ENCODE measurements at regions not wholly inside any gene's neighbourhood (a gene's known extent, or its start where the extent isn't known, plus 50 kb on each side); places are given as distances from the start of the nearest gene placed in this dataset.

- H3K4me1 Mint-ChIP-seq: no peaks in the 10 kb centered on the region
- peaks cover 2% of the 10 kb centered on the region for H3K27me3 Mint-ChIP-seq
Measured at GRCh38 chr11:123378096-123378495, 52.0 kb upstream of the GRAMD1B start.

GRCh38 chr11:123377355-123377754 is 52.7 kb upstream of the GRAMD1B start:
- Mint-ChIP-seq H3K27me3 (no peaks in the 10 kb centered on the region), H3K27ac (no peak overlapping the region), H3K4me3 (no peak overlapping the region), H3K36me3 (no peaks in the 10 kb centered on the region), H3K4me1 (no peaks in the 10 kb centered on the region), H3K9me3 (no peaks in the 10 kb centered on the region)
- no peak for DNase-seq (ENCODE audit: low spot score in 2 of 2)
- no peak for ATAC-seq (ENCODE audit: low read depth)

More at GRCh38 chr11:123378096-123378495, 52.0 kb upstream of the GRAMD1B start:
- Mint-ChIP-seq H3K27ac (no peak overlapping the region), H3K36me3 (no peaks in the 10 kb centered on the region), H3K9me3 (no peaks in the 10 kb centered on the region), H3K4me3 (no peak overlapping the region)
- no peak for DNase-seq (ENCODE audit: low spot score in 2 of 2)
- no peak for ATAC-seq (ENCODE audit: low read depth)

GRCh38 chr11:123375832-123376231 is 54.2 kb upstream of the GRAMD1B start:
- DNase-seq (ENCODE audit: low spot score in 2 of 2) (no peak), ATAC-seq (ENCODE audit: low read depth) (no peak)
- Mint-ChIP-seq H3K9me3 (no peaks in the 10 kb centered on the region), H3K27me3 (no peaks in the 10 kb centered on the region), H3K4me1 (no peaks in the 10 kb centered on the region), H3K27ac (no peak overlapping the region), H3K4me3 (no peak overlapping the region), H3K36me3 (no peaks in the 10 kb centered on the region)

GRCh38 chr11:123374622-123374968 is 55.5 kb upstream of the GRAMD1B start:
- Mint-ChIP-seq H3K4me1 (no peaks in the 10 kb centered on the region), H3K36me3 (no peaks in the 10 kb centered on the region), H3K9me3 (no peaks in the 10 kb centered on the region), H3K27ac (no peak overlapping the region), H3K27me3 (no peaks in the 10 kb centered on the region), H3K4me3 (no peak overlapping the region)
- ATAC-seq (ENCODE audit: low read depth) (no peak), DNase-seq (ENCODE audit: low spot score in 2 of 2) (no peak)

- H3K36me3 Mint-ChIP-seq: no peaks in the 10 kb centered on the region
- H3K27me3 Mint-ChIP-seq: no peaks in the 10 kb centered on the region
- DNase-seq (ENCODE audit: low spot score in 2 of 2): no peak
- H3K9me3 Mint-ChIP-seq: no peaks in the 10 kb centered on the region
- H3K4me1 Mint-ChIP-seq: no peaks in the 10 kb centered on the region
- no peak overlapping the region for H3K27ac Mint-ChIP-seq
- H3K4me3 Mint-ChIP-seq: no peak overlapping the region
- ATAC-seq (ENCODE audit: low read depth): no peak
Measured at GRCh38 chr11:123373754-123374621, 56.1 kb upstream of the GRAMD1B start.

- Mint-ChIP-seq H3K27ac (no peak overlapping the region), H3K9me3 (no peaks in the 10 kb centered on the region), H3K36me3 (no peaks in the 10 kb centered on the region), H3K4me1 (no peaks in the 10 kb centered on the region), H3K27me3 (peaks cover 2% of the 10 kb centered on the region), H3K4me3 (no peak overlapping the region)
- ATAC-seq (ENCODE audit: low read depth) (no peak), DNase-seq (ENCODE audit: low spot score in 2 of 2) (no peak)
Measured at GRCh38 chr11:123371506-123372297, 58.4 kb upstream of the GRAMD1B start.

GRCh38 chr11:123366924-123367323 is 63.1 kb upstream of the GRAMD1B start:
- H3K4me1 Mint-ChIP-seq: peaks cover 4% of the 10 kb centered on the region
- no peak overlapping the region for H3K4me3 Mint-ChIP-seq
- no peak overlapping the region for H3K27ac Mint-ChIP-seq
- DNase-seq (ENCODE audit: low spot score in 2 of 2): no peak
- H3K36me3 Mint-ChIP-seq: no peaks in the 10 kb centered on the region
- peaks cover 8% of the 10 kb centered on the region for H3K27me3 Mint-ChIP-seq
- ATAC-seq (ENCODE audit: low read depth): no peak
- no peaks in the 10 kb centered on the region for H3K9me3 Mint-ChIP-seq

GRCh38 chr11:123365955-123366354 is 64.1 kb upstream of the GRAMD1B start:
- H3K27ac Mint-ChIP-seq: no peak overlapping the region
- H3K4me1 Mint-ChIP-seq: peaks cover 4% of the 10 kb centered on the region
- ATAC-seq (ENCODE audit: low read depth) (no peak), DNase-seq (ENCODE audit: low spot score in 2 of 2) (no peak)
- no peak overlapping the region for H3K4me3 Mint-ChIP-seq
- no peaks in the 10 kb centered on the region for H3K9me3 Mint-ChIP-seq
- peaks cover 12% of the 10 kb centered on the region for H3K27me3 Mint-ChIP-seq
- no peaks in the 10 kb centered on the region for H3K36me3 Mint-ChIP-seq

- peaks cover 4% of the 10 kb centered on the region for H3K4me1 Mint-ChIP-seq
- ATAC-seq (ENCODE audit: low read depth) (no peak), DNase-seq (ENCODE audit: low spot score in 2 of 2) (no peak)
- H3K36me3 Mint-ChIP-seq: no peaks in the 10 kb centered on the region
- H3K27me3 Mint-ChIP-seq: peaks cover 18% of the 10 kb centered on the region
- H3K27ac Mint-ChIP-seq: no peak overlapping the region
- no peak overlapping the region for H3K4me3 Mint-ChIP-seq
- no peaks in the 10 kb centered on the region for H3K9me3 Mint-ChIP-seq
Measured at GRCh38 chr11:123364080-123364479, 66.0 kb upstream of the GRAMD1B start.

GRCh38 chr11:123363556-123363955 is 66.5 kb upstream of the GRAMD1B start:
- DNase-seq (ENCODE audit: low spot score in 2 of 2) (no peak), ATAC-seq (ENCODE audit: low read depth) (no peak)
- no peak overlapping the region for H3K27ac Mint-ChIP-seq
- peaks cover 18% of the 10 kb centered on the region for H3K27me3 Mint-ChIP-seq
- no peaks in the 10 kb centered on the region for H3K36me3 Mint-ChIP-seq
- H3K9me3 Mint-ChIP-seq: no peaks in the 10 kb centered on the region
- H3K4me3 Mint-ChIP-seq: no peak overlapping the region
- peaks cover 4% of the 10 kb centered on the region for H3K4me1 Mint-ChIP-seq

- peaks cover 7% of the 10 kb centered on the region for H3K4me1 Mint-ChIP-seq
- no peaks in the 10 kb centered on the region for H3K36me3 Mint-ChIP-seq
- no peaks in the 10 kb centered on the region for H3K9me3 Mint-ChIP-seq
- ATAC-seq (ENCODE audit: low read depth) (no peak), DNase-seq (ENCODE audit: low spot score in 2 of 2) (no peak)
- no peak overlapping the region for H3K4me3 Mint-ChIP-seq
- H3K27ac Mint-ChIP-seq: no peak overlapping the region
- peaks cover 21% of the 10 kb centered on the region for H3K27me3 Mint-ChIP-seq
Measured at GRCh38 chr11:123362941-123363340, 67.1 kb upstream of the GRAMD1B start.

GRCh38 chr11:123362186-123362585 is 67.9 kb upstream of the GRAMD1B start:
- Mint-ChIP-seq H3K27ac (no peak overlapping the region), H3K4me1 (peaks cover 9% of the 10 kb centered on the region), H3K4me3 (no peak overlapping the region), H3K9me3 (no peaks in the 10 kb centered on the region), H3K27me3 (peaks cover 22% of the 10 kb centered on the region), H3K36me3 (no peaks in the 10 kb centered on the region)
- ATAC-seq (ENCODE audit: low read depth) (no peak), DNase-seq (ENCODE audit: low spot score in 2 of 2) (no peak)

GRCh38 chr11:123361110-123361509 is 69.0 kb upstream of the GRAMD1B start:
- no peaks in the 10 kb centered on the region for H3K9me3 Mint-ChIP-seq
- no peak overlapping the region for H3K4me3 Mint-ChIP-seq
- DNase-seq (ENCODE audit: low spot score in 2 of 2) (no peak), ATAC-seq (ENCODE audit: low read depth) (no peak)
- no peaks in the 10 kb centered on the region for H3K36me3 Mint-ChIP-seq
- peaks cover 9% of the 10 kb centered on the region for H3K4me1 Mint-ChIP-seq
- no peak overlapping the region for H3K27ac Mint-ChIP-seq
- H3K27me3 Mint-ChIP-seq: peaks cover 22% of the 10 kb centered on the region

GRCh38 chr11:123360267-123360936 is 69.7 kb upstream of the GRAMD1B start:
- H3K4me1 Mint-ChIP-seq: peaks cover 9% of the 10 kb centered on the region

More at GRCh38 chr11:123360267-123360936, 69.7 kb upstream of the GRAMD1B start:
- peaks cover 23% of the 10 kb centered on the region for H3K27me3 Mint-ChIP-seq
- no peaks in the 10 kb centered on the region for H3K36me3 Mint-ChIP-seq
- H3K27ac Mint-ChIP-seq: no peak overlapping the region
- no peak for ATAC-seq (ENCODE audit: low read depth)
- H3K4me3 Mint-ChIP-seq: no peak overlapping the region
- no peaks in the 10 kb centered on the region for H3K9me3 Mint-ChIP-seq
- DNase-seq (ENCODE audit: low spot score in 2 of 2): no peak

All from memory B cell (primary cell).